Adrenal gland (tissue), 5 donors: ENCODE measurements at regions not wholly inside any gene's neighbourhood (a gene's known extent, or its start where the extent isn't known, plus 50 kb on each side); places are given as distances from the start of the nearest gene placed in this dataset.

ENCODE experiments used
- POLR2A ChIP-seq, 2 donors: fragments of 450-650 bp; IDR thresholded peaks; one replicate each; pipeline ENCODE4 v1.6.1; 2017; ENCODE audit warnings: antibody characterized with exemption in 2 of 2, mild to moderate bottlenecking in 2 of 2, moderate library complexity in 1 of 2
- TF ChIP-seq, protein P1 (sequence below), 6 experiments: fragments of 450-650 bp in 4 of 6; fragments of 200-600 bp in 2 of 6; sonication (generic) in 1 of 6; IDR thresholded peaks; 1 replicate in 5 of 6; 2 replicates in 1 of 6; pipeline versions ENCODE4 v1.5.1 to v1.8.0; 2016 to 2021; ENCODE audit warnings: antibody characterized with exemption in 6 of 6, mild to moderate bottlenecking in 2 of 6, moderate library complexity in 1 of 6
- donor health status: DM: no; HTN: no; CAD: no.

- TF ChIP-seq, protein P1, sequence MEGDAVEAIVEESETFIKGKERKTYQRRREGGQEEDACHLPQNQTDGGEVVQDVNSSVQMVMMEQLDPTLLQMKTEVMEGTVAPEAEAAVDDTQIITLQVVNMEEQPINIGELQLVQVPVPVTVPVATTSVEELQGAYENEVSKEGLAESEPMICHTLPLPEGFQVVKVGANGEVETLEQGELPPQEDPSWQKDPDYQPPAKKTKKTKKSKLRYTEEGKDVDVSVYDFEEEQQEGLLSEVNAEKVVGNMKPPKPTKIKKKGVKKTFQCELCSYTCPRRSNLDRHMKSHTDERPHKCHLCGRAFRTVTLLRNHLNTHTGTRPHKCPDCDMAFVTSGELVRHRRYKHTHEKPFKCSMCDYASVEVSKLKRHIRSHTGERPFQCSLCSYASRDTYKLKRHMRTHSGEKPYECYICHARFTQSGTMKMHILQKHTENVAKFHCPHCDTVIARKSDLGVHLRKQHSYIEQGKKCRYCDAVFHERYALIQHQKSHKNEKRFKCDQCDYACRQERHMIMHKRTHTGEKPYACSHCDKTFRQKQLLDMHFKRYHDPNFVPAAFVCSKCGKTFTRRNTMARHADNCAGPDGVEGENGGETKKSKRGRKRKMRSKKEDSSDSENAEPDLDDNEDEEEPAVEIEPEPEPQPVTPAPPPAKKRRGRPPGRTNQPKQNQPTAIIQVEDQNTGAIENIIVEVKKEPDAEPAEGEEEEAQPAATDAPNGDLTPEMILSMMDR (IDR thresholded peaks at IDR 0.05) = no peak
- no peak for TF ChIP-seq POLR2A (IDR thresholded peaks at IDR 0.05)
Observed at GRCh38 chr16:9160551-9160911, 69.1 kb downstream of the HAPSTR1 start.
